A673 (cell line): ENCODE measurements at regions not wholly inside any gene's neighbourhood (a gene's known extent, or its start where the extent isn't known, plus 50 kb on each side); places are given as distances from the start of the nearest gene placed in this dataset.

Source experiments
- BruUV-seq: library from RNA; stranded (reverse); fragments of 400-500 nt; replicated peaks from 2 replicates; lab custom pipeline; 2021; lab: Mats Ljungman, UMichigan
- CTCF ChIA-PET: fragments of 300-600 bp; sonication (Branson Sonifier 250); formaldehyde crosslinking; loops from one replicate; lab custom pipeline; 2022; ENCODE audit warnings: antibody characterized with exemption; lab: Charles Lee
- POLR2A ChIA-PET: fragments of 300-600 bp; sonication (Branson Sonifier 250); formaldehyde crosslinking; loops from one replicate; lab custom pipeline; 2022; ENCODE audit warnings: antibody characterized with exemption; ENCODE audit not compliant: low non-redundant PET; lab: Charles Lee
- DNase-seq: peaks from one replicate; pipeline ENCODE4 v3.0.0-alpha.2; 2015; ENCODE audit warnings: low spot score
- H3K27ac ChIP-seq: fragments of 200-600 bp; sonication (generic); 2 replicates; pipeline ENCODE4 v1.5.1; 2016; ENCODE audit warnings: mixed run types, low read depth, mild to moderate bottlenecking, mixed read lengths, antibody characterized with exemption, low read length; ENCODE audit not compliant: poor library complexity, severe bottlenecking
- H3K27me3 ChIP-seq: fragments of 200-600 bp; sonication (generic); replicated peaks from 2 replicates; pipeline ENCODE4 v1.6.1; 2017; ENCODE audit warnings: mixed run types, low read depth, mild to moderate bottlenecking, mixed read lengths, antibody characterized with exemption, low read length; ENCODE audit not compliant: insufficient read depth, poor library complexity
- H3K36me3 ChIP-seq: fragments of 200-600 bp; sonication (generic); 2 replicates; pipeline ENCODE4 v1.6.1; 2016; ENCODE audit warnings: mixed run types, mild to moderate bottlenecking, mixed read lengths, antibody characterized with exemption, low read length; ENCODE audit not compliant: insufficient read depth, poor library complexity, severe bottlenecking
- H3K4me1 ChIP-seq: fragments of 200-600 bp; sonication (generic); 2 replicates; pipeline ENCODE4 v1.6.1; 2017; ENCODE audit warnings: mixed run types, mild to moderate bottlenecking, mixed read lengths, antibody characterized with exemption, low read length; ENCODE audit not compliant: insufficient read depth, poor library complexity, severe bottlenecking
- H3K4me3 ChIP-seq: fragments of 200-600 bp; sonication (generic); 2 replicates; pipeline ENCODE4 v1.5.1; 2016; ENCODE audit warnings: low read depth, mixed run types, mild to moderate bottlenecking, mixed read lengths, low read length; ENCODE audit not compliant: poor library complexity, severe bottlenecking
- H3K9me3 ChIP-seq: fragments of 200-600 bp; sonication (generic); 2 replicates; pipeline ENCODE4 v1.6.1; 2016; ENCODE audit warnings: mixed run types, low read depth, mild to moderate bottlenecking, mixed read lengths, antibody characterized with exemption, low read length; ENCODE audit not compliant: poor library complexity, severe bottlenecking
- CTCF ChIP-seq: fragments of 300-800, 200-600 bp; sonication (generic); conservative IDR thresholded peaks from 2 replicates; pipeline ENCODE4 v1.5.1; 2017; ENCODE audit warnings: low read depth, mild to moderate bottlenecking, antibody characterized with exemption, low read length, moderate library complexity, mixed read lengths
- EZH2 ChIP-seq: fragments of 200-600 bp; sonication (generic); IDR thresholded peaks from 2 replicates; pipeline ENCODE4 v1.6.1; 2017; ENCODE audit warnings: borderline replicate concordance, low read depth, mild to moderate bottlenecking, mixed read lengths, antibody characterized with exemption, low read length; ENCODE audit not compliant: poor library complexity, severe bottlenecking
- intact Hi-C: fragments of 100-400 bp; cut with micrococcal nuclease; formaldehyde crosslinking; loops from one replicate; pipeline ENCODE4 v1.10.0; 2022; ENCODE audit not compliant: unreplicated experiment

- no TSS peak for BruUV-seq
- CTCF ChIA-PET = no interaction called here
- no peaks in the 10 kb centered on the region for H3K9me3 ChIP-seq
- H3K27me3 ChIP-seq = peaks cover 2% of the 10 kb centered on the region
- no peak overlapping the region for H3K27ac ChIP-seq
- no peak overlapping the region for H3K4me3 ChIP-seq
- peaks cover 8% of the 10 kb centered on the region for H3K4me1 ChIP-seq
- TF ChIP-seq CTCF = no peak
- TF ChIP-seq EZH2 = no peak
- H3K36me3 ChIP-seq = no peaks in the 10 kb centered on the region
- no peak for DNase-seq
- POLR2A ChIA-PET = no interaction called here
- intact Hi-C loops = no loop called here
Measured at GRCh38 chr12:30106204-30106965, 322.6 kb upstream of the TMTC1 start.

- no peaks in the 10 kb centered on the region for H3K9me3 ChIP-seq
- no peak for TF ChIP-seq EZH2
- TF ChIP-seq CTCF = no peak
- no peaks in the 10 kb centered on the region for H3K36me3 ChIP-seq
- H3K27me3 ChIP-seq = peaks cover 6% of the 10 kb centered on the region
- ChIA-PET CTCF (no interaction called here), POLR2A (no interaction called here)
- no TSS peak for BruUV-seq
- no peak for DNase-seq
- no peak overlapping the region for H3K4me3 ChIP-seq
- intact Hi-C loops = no loop called here
- no peaks in the 10 kb centered on the region for H3K4me1 ChIP-seq
- H3K27ac ChIP-seq = no peak overlapping the region
Measured at GRCh38 chr12:30105505-30105904, 321.8 kb upstream of the TMTC1 start.

- no peak overlapping the region for H3K27ac ChIP-seq
- H3K4me1 ChIP-seq = no peaks in the 10 kb centered on the region
- no peak for TF ChIP-seq CTCF
- TF ChIP-seq EZH2 = no peak
- DNase-seq = no peak
- no peaks in the 10 kb centered on the region for H3K36me3 ChIP-seq
- H3K27me3 ChIP-seq = peaks cover 11% of the 10 kb centered on the region
- BruUV-seq = no TSS peak
- H3K9me3 ChIP-seq = no peaks in the 10 kb centered on the region
- POLR2A ChIA-PET = no interaction called here
- intact Hi-C loops = no loop called here
- CTCF ChIA-PET = no interaction called here
- no peak overlapping the region for H3K4me3 ChIP-seq
Measured at GRCh38 chr12:30104971-30105370, 321.2 kb upstream of the TMTC1 start.
